NCI-H2081 (cell line): ENCODE measurements at regions not wholly inside any gene's neighbourhood (a gene's known extent, or its start where the extent isn't known, plus 50 kb on each side); places are given as distances from the start of the nearest gene placed in this dataset.
A peak's percentile ranks its signal among the peaks of the same experiment; 100 is the strongest.
"Not testable (repeated sequence)": the region's sequence is repeated elsewhere in the genome, so short reads cannot be mapped to it uniquely, and the experiment has no call there.

Experiments
- DNase-seq, 2 experiments: peaks; one replicate each; lab custom pipeline; 2025; lab: John Stamatoyannopoulos, UW

DNA sequence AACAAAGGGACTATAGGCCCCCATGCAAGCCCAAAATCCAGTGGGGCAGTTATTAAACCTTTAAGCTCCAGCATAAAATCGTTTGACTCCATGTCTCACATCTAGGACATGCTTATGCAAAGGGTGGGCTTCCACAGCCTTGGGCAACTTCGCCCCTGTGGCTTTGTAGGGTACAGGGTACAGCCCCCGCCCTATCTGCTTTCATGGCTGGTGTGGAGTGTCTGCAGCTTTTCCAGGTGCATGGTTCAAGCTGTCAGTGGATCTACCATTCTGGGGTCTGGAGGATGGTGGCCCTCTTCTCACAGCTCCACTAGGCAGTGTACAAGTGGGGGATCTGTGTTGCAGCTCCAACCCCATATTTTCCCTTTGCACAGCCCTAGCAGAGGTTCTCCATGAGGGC lies 559.8 kb upstream of the TECRL start:
- no peak for DNase-seq

DNA sequence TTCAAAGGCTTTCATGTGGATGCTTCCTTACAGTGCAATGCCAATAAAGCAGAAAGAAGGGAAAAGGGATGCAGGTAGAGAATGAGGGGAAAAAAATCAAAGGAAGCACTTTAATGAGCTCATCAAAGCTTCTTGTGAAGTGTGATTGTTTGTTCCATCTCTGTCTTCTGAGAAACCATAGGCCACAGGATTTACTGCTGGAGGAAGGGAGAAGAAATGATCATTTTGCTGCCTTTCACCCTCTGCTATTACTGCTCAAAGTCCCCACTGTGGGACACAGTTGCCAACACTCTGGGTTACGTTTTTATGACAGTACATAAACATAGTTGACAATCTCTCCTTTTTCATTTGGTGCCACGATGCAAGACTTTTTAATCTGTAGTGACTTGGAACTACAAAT lies 558.0 kb upstream of the TECRL start:
- DNase-seq: no peak

DNA sequence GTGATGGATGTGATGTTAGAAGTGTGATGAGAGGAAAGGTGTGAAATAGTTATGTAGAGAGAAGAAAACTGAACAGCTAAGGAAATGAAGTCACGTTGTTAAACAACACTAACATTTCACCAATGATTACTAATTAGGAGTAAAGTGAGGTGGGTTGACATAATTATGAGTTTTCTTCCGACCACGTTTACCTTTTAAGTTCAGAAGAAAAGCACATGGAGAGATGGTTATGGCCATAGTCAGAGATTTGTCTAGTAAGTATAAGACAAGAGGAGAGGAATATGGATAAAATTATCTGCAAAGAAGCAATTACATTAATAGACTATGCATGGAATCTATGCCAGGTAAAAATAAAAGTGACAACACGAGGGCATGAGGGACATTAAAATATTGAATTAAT lies 551.3 kb upstream of the TECRL start:
- no peak for DNase-seq

DNA sequence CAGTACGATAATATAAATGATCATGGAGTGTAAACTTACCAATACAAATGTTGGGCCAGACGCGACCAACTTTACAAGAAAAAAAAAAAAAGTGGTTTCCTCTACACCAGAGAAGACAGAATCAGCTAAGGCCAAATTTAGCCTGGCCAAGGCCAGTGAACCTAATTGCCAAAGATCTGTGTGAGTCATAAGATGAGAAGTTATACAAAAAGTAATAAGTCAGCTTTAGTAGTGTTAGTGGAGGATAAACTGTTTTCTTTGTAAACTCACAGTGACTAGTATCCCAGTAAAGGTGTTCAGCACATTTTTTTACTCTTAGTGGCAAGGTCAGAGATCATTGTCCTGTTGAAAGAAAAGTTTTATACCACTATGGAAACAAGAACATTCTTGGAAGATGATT lies 531.4 kb upstream of the TECRL start:
- no peak for DNase-seq

DNA sequence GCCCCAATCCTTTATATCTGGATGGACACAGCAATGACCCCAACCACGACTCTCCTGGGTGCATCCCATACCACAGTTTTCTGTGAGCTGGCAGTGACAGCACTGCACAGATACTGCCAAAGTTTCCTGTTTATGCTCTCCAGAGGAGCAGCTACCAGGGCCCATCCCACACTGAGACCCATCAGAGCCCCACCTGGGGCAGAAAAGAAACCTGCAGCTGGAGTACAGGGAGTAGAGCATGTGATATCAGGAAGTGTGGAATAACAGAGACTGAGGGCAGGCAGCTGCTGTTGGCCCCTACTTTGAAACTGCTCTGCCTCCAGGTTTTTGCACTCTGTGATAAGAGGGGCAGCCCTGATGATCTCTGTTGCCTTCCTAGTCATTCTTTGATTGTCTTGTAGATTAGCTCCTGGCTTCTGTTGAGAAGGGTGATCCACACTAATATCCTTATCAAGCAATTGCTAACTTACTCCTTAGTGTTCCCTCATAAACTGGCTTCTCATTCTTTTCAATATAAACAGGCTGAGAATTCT lies 526.3 kb upstream of the TECRL start:
- no peak for DNase-seq

DNA sequence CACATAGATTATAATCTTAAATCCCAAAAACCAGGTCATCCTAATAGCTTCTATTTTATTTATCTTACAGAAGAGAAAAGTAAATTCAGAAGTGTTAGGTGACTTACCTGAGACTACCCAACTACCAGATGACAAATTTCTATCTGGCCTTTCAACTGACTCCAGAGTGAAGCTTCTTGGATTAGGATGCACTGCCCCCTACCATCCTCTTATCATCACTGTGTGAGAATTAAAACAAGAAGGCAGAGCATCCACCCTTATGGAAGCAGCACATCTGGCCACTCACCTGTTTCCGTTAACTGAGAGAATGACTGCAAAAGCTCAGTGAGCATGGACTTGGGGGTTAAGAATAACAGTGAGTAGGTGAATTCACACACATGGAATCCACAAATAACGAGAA lies 502.6 kb upstream of the TECRL start:
- DNase-seq: no peak

DNA sequence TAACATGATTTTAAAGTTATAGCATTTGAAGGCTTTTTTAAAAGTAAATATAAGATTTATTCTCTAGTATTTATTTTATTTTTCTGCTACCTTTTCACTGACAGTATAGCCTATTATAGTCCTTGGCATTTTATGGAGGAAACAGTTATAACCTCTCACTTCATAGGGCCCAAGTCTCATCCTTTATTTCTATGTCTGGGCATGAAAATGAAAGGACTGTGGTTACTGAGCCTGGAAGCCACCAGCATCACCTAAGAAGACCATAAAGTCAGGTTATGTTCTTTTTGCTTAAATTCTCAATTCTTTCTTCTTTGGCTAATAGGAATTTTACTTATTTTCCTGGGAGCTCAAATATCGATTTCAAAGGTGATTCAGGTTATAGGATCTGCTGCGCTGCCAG lies 494.7 kb upstream of the TECRL start:
- no peak for DNase-seq

DNA sequence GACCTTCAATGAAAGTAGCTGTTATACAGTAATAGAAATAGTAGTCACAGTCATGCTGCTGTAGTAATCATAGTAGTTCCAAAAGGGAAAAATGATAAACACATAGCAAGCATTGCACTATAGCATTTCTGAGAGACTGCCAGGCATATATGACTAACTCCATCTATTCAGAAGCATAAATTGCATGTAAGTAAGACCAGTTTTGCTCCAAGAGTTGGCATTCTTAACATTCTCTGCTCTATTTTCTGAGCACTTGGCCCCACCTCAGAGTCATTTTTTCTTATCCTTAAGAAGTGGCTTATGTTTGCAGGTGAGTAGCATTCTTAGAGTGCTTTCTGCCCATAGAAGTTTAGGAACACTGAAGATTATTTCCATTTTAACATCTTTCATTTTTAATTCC lies 490.3 kb upstream of the TECRL start:
- no peak for DNase-seq

DNA sequence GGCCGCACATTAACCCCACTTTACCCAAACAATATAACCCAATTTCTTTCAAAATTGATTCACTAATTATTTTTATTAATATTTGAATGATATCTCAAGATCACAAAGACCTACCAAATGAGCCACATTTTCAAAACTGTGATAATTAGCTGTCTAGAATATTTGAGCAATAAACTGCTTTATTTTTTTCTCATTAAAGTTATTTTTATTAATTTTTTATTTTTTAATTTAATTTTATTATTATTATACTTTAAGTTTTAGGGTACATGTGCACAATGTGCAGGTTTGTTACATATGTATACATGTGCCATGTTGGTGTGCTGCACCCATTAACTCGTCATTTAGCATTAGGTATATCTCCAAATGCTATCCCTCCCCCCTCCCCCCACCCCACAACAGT lies 489.8 kb upstream of the TECRL start:
- not testable (repeated sequence) for DNase-seq

DNA sequence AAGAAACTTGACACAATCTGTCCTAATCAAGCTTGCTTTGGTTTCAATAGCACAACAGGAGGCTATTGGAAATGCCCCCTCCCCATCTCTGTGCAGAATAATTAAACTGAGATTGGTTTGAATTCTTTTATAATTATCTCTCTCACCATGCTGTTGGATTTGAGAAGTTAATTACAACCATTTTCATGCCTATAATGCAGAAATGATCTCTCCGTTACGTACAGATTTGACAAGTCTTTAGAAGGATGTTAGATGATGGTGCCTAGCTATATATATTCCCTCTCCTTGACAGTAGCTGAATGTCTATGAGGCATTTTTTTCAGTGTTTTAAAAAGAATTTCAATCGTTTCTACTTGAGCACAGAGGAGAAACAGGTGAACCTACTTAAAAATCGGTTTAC lies 488.4 kb upstream of the TECRL start:
- no peak for DNase-seq

DNA sequence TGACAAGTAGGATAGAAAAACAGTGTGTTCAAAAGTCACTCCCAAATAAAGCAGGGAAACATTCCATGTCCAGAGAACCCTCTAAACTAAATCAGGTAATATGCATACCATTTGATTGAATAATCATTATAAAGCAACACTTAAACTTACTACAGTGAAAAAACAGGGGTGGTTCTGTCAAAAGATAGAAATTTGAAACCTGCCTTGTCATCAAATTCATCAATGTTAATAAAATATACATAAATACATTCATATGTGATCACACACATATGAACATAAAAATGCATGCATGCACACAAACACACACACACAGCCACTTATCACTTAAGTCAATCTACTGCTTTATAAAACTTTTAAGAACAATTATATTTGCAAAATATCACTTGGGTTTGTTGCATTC lies 485.8 kb upstream of the TECRL start:
- DNase-seq: no peak

DNA sequence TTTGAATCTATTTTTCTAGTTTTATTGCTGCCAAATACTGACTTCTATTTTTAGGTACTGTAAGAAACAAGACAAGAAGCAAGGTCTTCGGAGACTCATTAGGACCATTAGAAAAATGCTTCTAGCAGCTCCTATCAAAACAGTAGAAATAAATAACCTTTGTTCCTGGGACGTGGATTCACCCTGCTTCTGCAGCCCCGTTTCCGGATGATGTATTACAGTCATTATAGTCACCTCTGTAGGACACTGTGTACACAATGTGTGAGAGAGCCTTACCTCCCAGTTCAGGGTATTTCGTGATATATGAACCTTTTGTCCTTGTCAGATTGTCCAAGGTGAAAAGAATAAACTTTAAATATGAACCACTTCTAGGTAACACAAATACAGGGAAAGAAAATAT lies 484.0 kb upstream of the TECRL start:
- DNase-seq: peak in 1 of 2 experiments; percentile 51

DNA sequence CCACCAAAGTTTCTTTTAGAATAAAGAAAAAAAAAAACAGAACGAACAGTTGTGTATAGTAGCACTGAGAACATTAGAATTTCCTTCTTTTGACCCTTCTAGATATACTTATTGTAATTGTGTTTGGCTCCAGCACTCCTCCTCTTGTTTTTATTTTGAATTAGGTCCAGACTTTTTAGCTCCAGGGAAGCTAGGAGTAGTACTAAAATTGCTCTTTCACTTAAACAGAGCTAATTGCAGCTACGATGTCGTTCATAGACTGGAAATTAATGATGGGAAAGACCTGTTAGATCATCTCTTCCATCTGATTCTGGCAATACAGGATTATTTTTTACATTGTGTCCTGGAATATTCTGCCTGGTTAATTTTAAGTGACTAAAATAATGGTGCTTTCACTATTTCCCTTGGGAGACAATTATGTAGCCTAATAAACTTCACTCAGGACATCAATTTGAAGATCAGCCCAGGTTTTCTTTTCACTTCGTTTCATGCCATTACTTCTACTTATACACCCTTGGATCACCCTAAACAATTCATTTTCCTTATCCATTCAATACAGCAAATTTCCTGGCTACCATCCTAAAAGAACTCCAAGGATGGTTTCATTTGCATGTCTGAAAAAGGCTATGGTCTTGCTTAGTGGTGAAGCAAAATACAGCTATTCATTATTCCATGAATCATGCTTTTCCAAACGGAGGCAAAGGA lies 480.8 kb upstream of the TECRL start:
- DNase-seq: peak in 1 of 2 experiments; percentile 4

DNA sequence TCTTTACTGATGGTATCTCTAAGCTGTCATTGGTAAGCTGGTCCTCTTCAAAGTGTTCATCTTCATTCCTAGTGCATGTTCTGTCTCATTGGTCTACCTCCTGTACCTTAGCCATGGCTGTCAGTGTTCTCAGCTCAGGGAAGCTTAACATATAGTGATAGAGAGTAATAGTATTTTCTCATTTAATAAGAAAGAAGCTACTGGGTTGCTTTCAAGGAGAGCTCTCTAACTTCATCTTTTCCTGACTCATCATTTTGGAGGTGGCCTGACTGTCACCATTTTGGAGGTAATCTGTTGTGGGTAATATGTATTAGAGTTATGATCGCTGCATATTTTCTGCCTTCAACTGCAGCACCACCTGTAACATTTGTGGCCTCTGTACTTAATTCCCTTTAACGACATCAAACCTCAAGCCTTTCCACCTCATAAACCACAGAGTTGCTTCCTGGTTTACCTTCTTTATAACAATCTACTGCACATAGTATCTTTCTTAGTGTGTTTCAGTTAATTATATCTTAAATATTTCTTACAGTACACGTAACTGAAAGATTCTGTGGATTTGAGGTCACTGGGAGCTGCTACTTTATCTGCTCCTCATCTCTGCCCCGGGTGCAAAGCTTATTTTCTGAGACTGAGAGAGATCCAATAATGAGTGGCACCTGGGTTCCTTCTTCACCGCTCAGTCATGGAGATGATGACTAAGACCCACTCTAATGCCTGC lies 474.0 kb upstream of the TECRL start:
- no peak for DNase-seq

DNA sequence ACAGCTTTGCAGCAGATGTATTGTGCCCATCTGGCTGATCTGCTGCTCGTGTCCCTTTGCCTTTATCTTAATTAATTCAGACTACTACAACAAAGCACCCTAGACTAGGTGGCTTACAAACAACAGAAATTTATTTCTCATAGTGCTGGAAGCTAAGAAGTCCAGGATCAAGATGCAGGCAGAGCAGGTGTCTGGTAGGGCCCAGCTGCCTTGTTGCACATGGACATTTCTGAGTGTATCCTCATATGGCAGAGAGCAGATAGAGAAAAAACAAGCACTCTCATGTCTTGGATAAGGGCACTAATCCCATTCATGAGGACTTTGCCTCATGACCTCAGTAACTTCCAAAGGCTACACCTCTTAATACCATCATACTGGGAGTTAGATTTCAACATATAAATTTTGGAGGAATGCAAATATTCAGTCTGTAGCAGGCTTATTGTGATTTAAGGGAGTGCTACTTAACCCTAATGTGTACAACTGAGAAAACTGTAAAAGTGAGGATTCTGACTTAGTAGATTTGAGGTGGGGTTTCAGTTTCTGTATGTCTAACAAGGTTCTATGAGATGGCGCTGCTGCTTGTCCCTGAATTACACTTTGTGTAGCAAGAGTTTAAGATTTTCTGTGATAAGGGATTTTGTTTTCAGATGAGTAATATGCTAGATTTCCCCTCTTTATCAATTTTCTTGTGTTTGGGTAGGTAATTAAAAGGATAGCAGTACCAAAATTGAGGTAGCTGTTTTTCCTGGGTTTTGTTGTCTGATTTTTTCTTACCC lies 473.2 kb upstream of the TECRL start:
- no peak for DNase-seq

DNA sequence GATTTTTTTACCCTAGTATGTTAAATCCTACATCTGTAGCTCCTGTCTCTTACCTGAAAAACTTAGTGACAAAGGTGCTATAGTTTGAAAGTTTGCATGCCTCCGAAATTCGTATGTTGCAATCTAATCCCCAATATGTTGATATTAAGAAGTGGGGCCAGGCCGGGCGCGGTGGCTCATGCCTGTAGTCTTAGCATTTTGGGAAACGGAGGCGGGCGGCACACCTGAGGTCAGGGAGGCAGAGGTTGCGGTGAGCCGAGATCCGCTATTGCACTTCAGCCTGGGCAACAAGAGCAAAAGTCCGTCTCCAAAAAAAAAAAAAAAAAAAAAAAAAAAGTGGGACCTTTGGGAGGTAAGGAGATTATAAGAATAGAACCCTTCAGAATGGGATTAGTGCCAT lies 471.3 kb upstream of the TECRL start:
- DNase-seq: no peak

DNA sequence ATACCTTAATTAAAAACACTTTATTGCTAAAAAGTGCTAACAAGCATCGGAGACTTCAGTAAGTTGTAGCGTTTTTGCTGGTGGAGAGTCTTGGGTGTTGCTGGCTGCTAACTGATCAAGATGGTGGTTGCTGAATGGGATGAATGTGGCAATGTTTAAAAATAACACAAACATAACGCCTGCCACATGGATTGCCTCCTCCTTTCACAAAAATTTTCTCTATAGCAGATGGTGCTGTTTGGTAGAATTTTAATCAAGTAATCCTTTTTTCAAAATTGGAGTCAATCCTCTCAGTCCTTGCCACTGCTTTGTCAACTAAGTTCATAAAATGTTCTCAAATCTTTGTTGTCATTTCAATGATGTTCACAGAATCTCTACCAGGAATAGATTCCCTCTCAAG lies 466.8 kb upstream of the TECRL start:
- DNase-seq: no peak

DNA sequence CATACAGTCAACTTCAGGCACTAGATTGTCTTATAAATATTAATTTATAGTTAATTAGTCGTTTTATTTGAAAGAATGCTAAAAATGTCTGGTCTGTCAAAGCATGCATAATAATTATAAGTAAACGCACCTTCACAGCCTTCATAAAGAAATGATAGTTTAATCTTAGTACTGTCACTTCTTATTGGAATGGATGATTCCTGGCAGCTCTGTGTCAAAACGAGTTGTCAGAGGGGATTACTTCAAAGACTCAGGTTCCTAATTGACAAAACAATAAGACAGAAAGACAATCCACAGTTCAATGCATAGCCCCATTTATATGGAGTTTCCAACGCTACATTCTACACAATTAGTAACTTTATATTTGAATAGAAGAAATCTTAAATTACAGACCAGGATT lies 461.3 kb upstream of the TECRL start:
- DNase-seq: no peak

DNA sequence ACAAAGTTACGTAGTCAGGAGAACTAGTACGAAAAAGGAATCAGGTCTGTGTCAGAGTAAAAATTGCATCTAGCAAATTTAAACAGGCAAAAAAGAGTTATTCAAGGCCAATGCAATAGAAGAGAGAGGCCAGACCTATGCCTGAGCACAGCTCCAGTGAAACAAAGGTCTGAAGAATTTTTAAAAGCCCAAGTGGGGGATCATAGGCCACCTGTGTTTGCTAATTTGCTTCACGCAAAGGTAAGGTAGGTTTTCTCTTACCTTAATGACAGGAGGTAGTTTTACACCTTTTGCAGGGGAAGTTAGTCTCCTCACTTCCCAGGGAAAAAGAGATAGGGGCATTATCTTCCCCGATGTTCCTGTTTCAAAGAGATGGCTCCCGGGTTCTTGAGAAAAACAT lies 448.6 kb upstream of the TECRL start:
- no peak for DNase-seq

DNA sequence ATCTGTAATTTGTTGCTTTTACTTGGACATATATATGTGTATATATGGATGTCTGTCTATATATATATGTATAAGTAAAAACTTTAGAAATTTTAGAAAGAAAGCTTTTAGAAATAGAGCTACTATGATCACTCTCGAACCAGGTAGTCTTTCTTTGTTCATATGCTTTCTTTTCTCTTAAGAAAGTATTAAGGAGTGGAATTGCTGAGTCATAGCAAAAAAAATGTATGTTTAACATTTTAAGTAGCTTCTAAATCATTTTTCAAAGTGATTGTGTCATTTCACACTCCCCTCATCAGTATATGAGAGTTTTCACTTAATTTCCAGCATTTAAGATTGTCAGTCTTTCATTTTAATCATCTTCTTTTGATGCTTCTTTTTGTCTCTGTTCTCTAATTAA lies 447.9 kb upstream of the TECRL start:
- no peak for DNase-seq

DNA sequence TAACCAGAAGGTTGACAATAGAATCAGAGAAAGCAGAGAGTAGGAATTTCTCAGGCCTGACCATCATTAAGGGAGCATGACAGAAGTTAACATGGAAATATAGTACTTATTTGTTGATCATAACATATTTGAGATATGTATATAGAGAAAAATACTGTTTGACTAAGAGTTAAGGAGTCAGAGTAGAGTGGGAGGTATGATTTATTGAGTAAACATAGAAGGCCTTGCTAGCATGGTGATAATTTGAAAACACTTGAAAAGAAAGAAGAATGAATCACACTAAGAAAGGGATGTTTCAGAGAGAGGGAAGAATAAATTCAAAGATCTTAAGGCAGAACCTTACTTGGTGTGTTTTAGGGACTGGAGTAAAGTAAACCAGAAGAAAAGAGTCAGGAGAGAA lies 437.2 kb upstream of the TECRL start:
- no peak for DNase-seq

DNA sequence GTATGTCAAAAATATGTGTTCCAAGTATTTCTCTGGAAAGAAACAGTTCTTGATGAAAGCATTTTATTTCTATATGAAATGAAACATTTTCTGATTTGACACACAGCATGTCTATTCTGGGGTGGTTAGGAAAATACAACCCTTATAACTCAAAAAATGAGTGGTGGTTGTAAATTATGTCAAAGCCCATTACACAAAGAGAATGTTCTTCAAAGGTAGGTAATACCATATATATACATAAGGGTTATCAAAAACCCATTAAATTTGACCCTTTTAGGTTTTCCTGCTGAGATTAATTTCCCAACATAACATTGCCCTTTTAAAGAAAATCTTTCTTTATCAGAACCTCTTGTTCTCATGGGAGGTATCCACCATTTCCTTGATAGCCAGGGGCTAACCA lies 420.5 kb upstream of the TECRL start:
- DNase-seq: no peak

DNA sequence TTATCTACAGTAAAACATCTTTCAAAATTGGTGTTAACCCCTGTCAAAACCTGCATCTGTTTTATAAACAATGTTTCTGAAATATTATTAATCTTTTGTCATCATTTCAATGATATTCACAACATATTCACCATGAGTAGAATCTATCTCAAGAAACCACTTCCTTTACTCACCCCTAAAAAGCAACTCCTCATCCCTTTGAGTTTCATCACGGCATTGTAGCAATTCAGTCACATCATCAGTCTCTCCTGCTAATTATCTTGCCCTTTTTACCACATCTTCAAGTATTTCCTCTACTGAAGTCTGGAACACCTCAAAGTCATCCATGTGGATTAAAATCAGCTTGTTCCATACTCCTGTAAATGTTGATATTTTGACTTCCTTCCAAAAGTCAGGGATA lies 415.3 kb upstream of the TECRL start:
- no peak for DNase-seq
